Jurkat, Clone E6-1 (cell line): ENCODE measurements at regions not wholly inside any gene's neighbourhood (a gene's known extent, or its start where the extent isn't known, plus 50 kb on each side); places are given as distances from the start of the nearest gene placed in this dataset.
"Not testable (repeated sequence)": the region's sequence is repeated elsewhere in the genome, so short reads cannot be mapped to it uniquely, and the experiment has no call there.

Experiments used
- DNase-seq: peaks from one replicate; pipeline ENCODE4 v3.0.0-alpha.2; 2011; ENCODE audit warnings: low read depth, low spot score
- H3K4me3 ChIP-seq: 2 replicates; pipeline ENCODE4 v1.5.1; 2011; ENCODE audit warnings: mild to moderate bottlenecking, low read length, control low read depth, moderate library complexity

DNA sequence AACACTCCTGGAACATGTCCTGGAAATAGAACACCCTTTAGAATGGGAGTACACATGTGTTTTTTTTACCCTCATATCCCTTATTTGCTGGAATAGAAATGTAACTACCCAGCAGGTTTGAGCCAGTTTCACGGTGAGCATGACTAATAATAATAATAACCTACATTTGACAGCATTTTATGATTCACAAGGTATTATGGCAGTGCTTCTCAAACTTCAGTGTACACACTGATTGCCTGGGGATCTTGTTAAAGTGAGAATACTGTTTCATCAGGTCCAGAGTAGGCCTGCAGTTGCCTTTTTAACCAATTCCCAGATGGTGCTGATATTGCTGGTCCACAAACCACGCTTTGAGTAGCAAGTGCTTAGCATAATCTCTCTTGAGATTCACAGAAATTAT, 63.9 kb downstream of the NFKBIZ start:
- DNase-seq = no peak
- H3K4me3 ChIP-seq = no peak overlapping the region

DNA sequence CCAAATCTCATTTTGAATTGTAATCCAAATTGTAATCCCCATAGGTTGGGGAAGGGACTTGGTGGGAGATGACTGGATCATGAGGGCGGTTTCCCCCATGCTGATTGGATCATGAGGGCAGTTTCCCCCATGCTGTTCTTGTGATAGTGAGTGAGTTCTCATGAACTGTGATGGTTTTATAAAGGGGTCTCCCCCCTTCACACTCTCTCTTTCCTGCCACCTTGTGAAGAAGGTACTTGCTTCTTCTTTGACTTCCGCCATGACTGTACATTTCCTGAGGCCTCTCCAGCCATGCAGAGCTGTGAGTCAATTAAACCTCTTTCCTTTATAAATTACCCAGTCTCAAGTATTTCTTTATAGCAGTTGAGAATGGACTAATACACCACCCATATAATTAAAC, 68.4 kb downstream of the NFKBIZ start:
- not testable (repeated sequence) for DNase-seq, H3K4me3 ChIP-seq

DNA sequence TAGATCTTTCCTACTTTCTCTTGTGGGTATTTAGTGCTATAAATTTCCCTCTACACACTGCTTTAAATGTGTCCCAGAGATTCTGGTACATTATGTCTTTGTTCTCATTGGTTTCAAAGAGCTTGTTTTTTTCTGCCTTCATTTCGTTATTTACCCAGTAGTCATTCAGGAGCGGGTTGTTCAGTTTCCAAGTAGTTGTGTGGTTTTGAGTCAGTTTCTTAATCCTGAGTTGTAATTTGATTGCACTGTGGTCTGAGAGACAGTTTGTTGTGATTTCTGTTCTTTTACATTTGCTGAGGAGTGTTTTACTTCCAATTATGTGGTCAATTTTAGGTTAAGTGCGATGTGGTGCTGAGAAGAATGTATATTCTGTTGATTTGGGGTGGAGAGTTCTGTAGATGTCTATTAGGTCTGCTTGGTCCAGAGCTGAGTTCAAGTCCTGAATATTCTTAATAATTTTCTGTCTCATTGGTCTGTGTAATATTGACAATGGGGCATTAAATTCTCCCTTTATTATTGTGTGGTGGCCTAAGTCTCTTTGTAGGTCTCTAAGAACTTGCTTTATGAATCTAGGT, 72.9 kb downstream of the NFKBIZ start:
- DNase-seq, H3K4me3 ChIP-seq: not testable (repeated sequence)

DNA sequence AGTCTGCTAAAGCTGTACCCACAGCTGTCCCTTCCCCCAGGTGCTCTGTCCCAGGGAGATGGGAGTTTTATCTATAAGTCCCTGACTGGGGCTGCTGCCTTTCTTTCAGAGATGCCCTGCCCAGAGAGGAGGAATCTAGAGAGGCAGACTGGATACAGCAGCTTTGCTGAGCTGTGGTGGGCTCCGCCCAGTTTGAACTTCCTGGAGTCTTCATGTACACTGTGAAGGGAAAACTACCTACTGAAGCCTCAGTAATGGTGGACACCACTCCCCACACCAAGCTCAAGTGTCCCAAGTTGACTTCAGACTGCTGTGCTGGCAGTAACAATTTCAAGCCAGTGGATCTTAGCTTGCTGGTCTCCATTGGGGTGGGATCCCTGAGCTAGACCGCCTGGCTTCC, 75.3 kb downstream of the NFKBIZ start:
- DNase-seq, H3K4me3 ChIP-seq: not testable (repeated sequence)

DNA sequence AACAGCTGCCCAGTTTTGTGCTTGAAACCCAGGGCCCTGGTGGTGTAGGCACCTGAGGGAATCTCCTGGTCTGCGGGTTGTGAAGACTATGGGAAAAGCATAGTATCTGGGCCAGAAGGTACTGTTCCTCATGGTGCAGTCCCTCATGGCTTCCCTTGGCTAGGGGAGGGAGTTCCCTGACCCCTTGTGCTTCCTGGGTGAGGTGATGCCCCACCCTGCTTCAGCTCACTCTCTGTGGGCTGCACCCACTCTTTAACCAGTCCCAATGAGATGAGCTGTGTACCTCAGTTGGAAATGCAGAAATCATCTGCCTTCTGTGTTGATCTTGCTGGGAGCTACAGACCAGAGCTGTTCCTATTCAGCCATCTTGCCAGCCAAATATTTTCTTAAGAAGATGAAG, 75.8 kb downstream of the NFKBIZ start:
- not testable (repeated sequence) for H3K4me3 ChIP-seq, DNase-seq

- DNase-seq = no peak
These were observed 76.2 kb downstream of the NFKBIZ start for GRCh38 chr3:101925564-101925963.

GRCh38 chr3:101926594-101927105, 77.3 kb downstream of the NFKBIZ start:
- no peak overlapping the region for H3K4me3 ChIP-seq
- no peak for DNase-seq

More at GRCh38 chr3:101925564-101925963, 76.2 kb downstream of the NFKBIZ start:
- no peak overlapping the region for H3K4me3 ChIP-seq

GRCh38 chr3:101928890-101929289, 79.6 kb downstream of the NFKBIZ start:
- H3K4me3 ChIP-seq = no peak overlapping the region
- DNase-seq = no peak

DNA sequence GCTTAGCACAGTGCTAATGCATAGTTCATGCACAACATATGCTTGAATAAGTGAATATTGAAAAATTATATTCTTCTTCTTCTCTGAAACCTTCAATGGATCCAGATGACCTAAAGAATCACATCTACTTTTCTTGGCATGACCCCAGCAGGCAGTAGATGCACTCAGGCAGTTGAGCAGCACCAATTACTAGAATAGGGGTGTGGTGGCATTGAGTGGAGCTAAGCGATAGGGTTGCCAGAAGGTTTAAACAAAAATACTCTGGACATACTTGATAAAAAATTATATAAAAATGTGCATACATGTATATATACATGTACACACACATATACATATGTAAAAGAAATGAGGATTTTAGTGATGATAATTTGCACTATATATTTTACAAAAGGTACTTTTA, 81.8 kb downstream of the NFKBIZ start:
- H3K4me3 ChIP-seq = no peak overlapping the region
- DNase-seq = no peak

GRCh38 chr3:101932326-101933068, 83.2 kb downstream of the NFKBIZ start:
- no peak for DNase-seq
- H3K4me3 ChIP-seq = no peak overlapping the region

GRCh38 chr3:101936419-101937356, 87.4 kb downstream of the NFKBIZ start:
- DNase-seq = peak; percentile 21
- no peak overlapping the region for H3K4me3 ChIP-seq

DNA sequence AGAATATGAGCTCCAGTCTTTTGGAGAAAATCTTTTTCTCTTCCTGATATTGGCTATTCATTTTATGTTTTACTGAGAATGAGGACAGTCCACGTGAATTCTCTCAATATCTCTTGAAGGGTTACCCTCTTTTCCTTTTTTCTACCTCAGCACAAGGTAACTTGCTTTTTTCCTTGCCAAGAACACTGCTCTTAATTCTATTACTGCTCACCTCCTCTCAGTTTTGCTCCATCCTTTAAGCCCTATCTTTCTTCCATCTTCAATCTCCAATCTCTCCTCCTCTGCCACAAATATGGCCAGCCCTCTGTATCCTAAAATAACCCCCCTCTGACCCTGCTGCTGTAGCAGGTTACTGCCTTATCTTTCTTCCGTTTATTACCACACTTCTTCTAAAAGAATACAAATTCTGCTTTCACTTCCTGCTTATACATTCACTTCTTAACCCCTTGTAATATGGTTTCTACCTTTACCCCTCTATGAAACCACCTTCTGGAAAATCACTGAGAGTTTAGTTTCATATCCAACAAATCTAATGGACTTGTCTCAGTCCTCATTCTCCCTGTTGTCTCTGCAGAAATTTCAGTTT, 89.0 kb downstream of the NFKBIZ start:
- DNase-seq = no peak
- H3K4me3 ChIP-seq = no peak overlapping the region

- no peak overlapping the region for H3K4me3 ChIP-seq
- no peak for DNase-seq
These were observed 90.2 kb downstream of the NFKBIZ start for GRCh38 chr3:101939361-101940049.

DNA sequence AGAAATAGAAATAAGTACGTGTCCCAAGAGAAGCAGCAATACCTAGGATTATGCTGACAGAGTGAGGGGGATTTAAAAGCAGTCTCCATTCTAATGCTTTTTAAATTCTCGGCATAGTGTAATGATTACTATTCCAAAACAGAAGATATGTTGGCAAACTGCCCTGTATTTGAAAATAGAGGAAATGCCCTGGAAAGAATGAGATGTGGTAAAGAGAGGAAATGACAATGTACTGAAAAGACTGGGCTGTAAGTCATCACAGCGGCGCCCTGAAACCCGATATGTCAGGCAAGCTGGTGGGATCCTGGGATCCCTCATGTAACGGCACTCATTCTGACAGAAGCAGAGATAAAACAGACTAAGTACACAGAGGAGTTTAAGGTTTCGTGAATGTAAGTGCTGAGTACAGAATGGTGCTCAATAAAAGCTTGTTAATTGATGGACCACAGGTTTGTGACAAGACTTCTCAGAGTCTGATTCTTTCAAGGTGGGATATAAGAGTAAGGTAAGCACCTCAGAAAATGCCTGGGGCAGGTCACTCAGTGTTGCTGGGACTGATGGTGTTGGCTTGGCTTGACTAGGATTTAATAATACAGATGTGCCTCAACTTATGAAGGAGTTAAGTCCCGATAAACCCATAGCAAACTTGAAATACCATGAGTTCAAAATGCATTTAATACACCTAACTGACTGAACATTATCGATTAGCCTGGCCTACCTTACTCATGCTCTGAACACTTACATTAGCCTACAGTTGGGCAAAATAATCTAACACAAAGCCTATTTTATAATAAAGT, 91.4 kb downstream of the NFKBIZ start:
- H3K4me3 ChIP-seq = no peak overlapping the region
- DNase-seq = no peak

GRCh38 chr3:101941318-101942040, 92.2 kb downstream of the NFKBIZ start:
- no peak for DNase-seq
- no peak overlapping the region for H3K4me3 ChIP-seq

- no peak for DNase-seq
- no peak overlapping the region for H3K4me3 ChIP-seq
These were observed 93.0 kb downstream of the NFKBIZ start for GRCh38 chr3:101942356-101942755.

- DNase-seq = no peak
- H3K4me3 ChIP-seq = no peak overlapping the region
These were observed 93.7 kb downstream of the NFKBIZ start for GRCh38 chr3:101943029-101943428.
